Neuronal stem cell (in vitro differentiated cells): ENCODE measurements at regions not wholly inside any gene's neighbourhood (a gene's known extent, or its start where the extent isn't known, plus 50 kb on each side); places are given as distances from the start of the nearest gene placed in this dataset.
A peak's percentile ranks its signal among the peaks of the same experiment; 100 is the strongest.
"Not testable (repeated sequence)": the region's sequence is repeated elsewhere in the genome, so short reads cannot be mapped to it uniquely, and the experiment has no call there.

ENCODE experiments used
- DNase-seq: peaks from one replicate; pipeline ENCODE4 v3.0.0-alpha.2; 2013; ENCODE audit warnings: low spot score
- H2AFZ ChIP-seq: one replicate; pipeline ENCODE4 v1.6.1; 2013; ENCODE audit warnings: mild to moderate bottlenecking, low read length, inconsistent platforms
- H2AK5ac ChIP-seq: 2 replicates; pipeline ENCODE4 v1.6.1; 2013; ENCODE audit warnings: low read depth, mild to moderate bottlenecking, inconsistent platforms, low read length, moderate library complexity, mixed read lengths
- H2BK120ac ChIP-seq: 2 replicates; pipeline ENCODE4 v1.6.1; 2013; ENCODE audit warnings: low read depth, mild to moderate bottlenecking, inconsistent platforms, low read length, moderate library complexity, mixed read lengths
- H2BK12ac ChIP-seq: one replicate; pipeline ENCODE4 v1.6.1; 2013; ENCODE audit warnings: low read length, inconsistent platforms
- H2BK15ac ChIP-seq: 2 replicates; pipeline ENCODE4 v1.6.1; 2013; ENCODE audit warnings: mild to moderate bottlenecking, low read length, inconsistent platforms, mixed read lengths
- H2BK5ac ChIP-seq: one replicate; pipeline ENCODE4 v1.6.1; 2013; ENCODE audit warnings: inconsistent platforms, mild to moderate bottlenecking, low read length, moderate library complexity
- H3K14ac ChIP-seq: one replicate; pipeline ENCODE4 v1.6.1; 2013; ENCODE audit warnings: low read length, inconsistent platforms
- H3K18ac ChIP-seq: 2 replicates; pipeline ENCODE4 v1.6.1; 2013; ENCODE audit warnings: low read length, inconsistent platforms
- H3K23ac ChIP-seq: 2 replicates; pipeline ENCODE4 v1.6.1; 2013; ENCODE audit warnings: low read depth, mild to moderate bottlenecking, mixed read lengths, low read length, inconsistent platforms; ENCODE audit not compliant: poor library complexity
- H3K27ac ChIP-seq: replicated peaks from 3 replicates; pipeline ENCODE4 v1.5.1; 2013; ENCODE audit warnings: low read length, inconsistent platforms
- H3K27me3 ChIP-seq, 3 experiments: 2 replicates each; pipeline ENCODE4 v1.6.1; 2013; ENCODE audit warnings: low read length in 3 of 3, mild to moderate bottlenecking in 2 of 3, inconsistent platforms in 1 of 3, low read depth in 1 of 3, mixed read lengths in 1 of 3, moderate library complexity in 1 of 3; ENCODE audit not compliant: control insufficient read depth in 3 of 3, insufficient read depth in 3 of 3
- H3K36me3 ChIP-seq, 2 donors: replicated peaks in 1 of 2; 2 replicates each; pipeline ENCODE4 v1.6.1; 2013; ENCODE audit warnings: low read length in 2 of 2; ENCODE audit not compliant: control insufficient read depth in 2 of 2, insufficient read depth in 2 of 2
- H3K4ac ChIP-seq: 2 replicates; pipeline ENCODE4 v1.6.1; 2013; ENCODE audit warnings: inconsistent platforms, mild to moderate bottlenecking, low read length, moderate library complexity
- H3K4me1 ChIP-seq, 2 donors: 1 replicate in 1 of 2; 2 replicates in 1 of 2; pipeline ENCODE4 v1.6.1; 2013; ENCODE audit warnings: low read length in 2 of 2, low read depth in 1 of 2; ENCODE audit not compliant: control insufficient read depth in 2 of 2, insufficient read depth in 1 of 2
- H3K4me2 ChIP-seq: one replicate; pipeline ENCODE4 v1.6.1; 2013; ENCODE audit warnings: mild to moderate bottlenecking, low read length, inconsistent platforms; ENCODE audit not compliant: insufficient read depth, poor library complexity, severe bottlenecking
- H3K4me3 ChIP-seq, 2 donors: 2 replicates each; pipeline ENCODE4 v1.5.1; 2013; ENCODE audit warnings: low read length in 2 of 2, mild to moderate bottlenecking in 2 of 2, inconsistent platforms in 1 of 2, moderate library complexity in 1 of 2
- H3K79me1 ChIP-seq: one replicate; pipeline ENCODE4 v1.6.1; 2013; ENCODE audit warnings: low read depth, mild to moderate bottlenecking, inconsistent platforms, low read length, moderate library complexity
- H3K9ac ChIP-seq: one replicate; pipeline ENCODE4 v1.6.1; 2013; ENCODE audit warnings: mild to moderate bottlenecking, low read depth, low read length, inconsistent platforms; ENCODE audit not compliant: poor library complexity
- H3K9me3 ChIP-seq, 2 donors: replicated peaks in 1 of 2; 2 replicates each; pipeline versions ENCODE3 to v1.6.1; 2013; ENCODE audit warnings: low read length in 2 of 2, mild to moderate bottlenecking in 2 of 2, inconsistent platforms in 1 of 2, low read depth in 1 of 2, mixed read lengths in 1 of 2, moderate library complexity in 1 of 2; ENCODE audit not compliant: control insufficient read depth in 2 of 2, insufficient read depth in 1 of 2
- H4K8ac ChIP-seq: one replicate; pipeline ENCODE4 v1.6.1; 2013; ENCODE audit warnings: low read depth, mild to moderate bottlenecking, inconsistent platforms, low read length, moderate library complexity
- H4K91ac ChIP-seq: one replicate; pipeline ENCODE4 v1.6.1; 2013; ENCODE audit warnings: low read length, low read depth, mild to moderate bottlenecking, inconsistent platforms; ENCODE audit not compliant: poor library complexity
- WGBS, 2 donors: extraction: QIAGEN DNeasy Blood & Tissue Kit; methylation state at CpG; one replicate each; pipeline ENCODE4 v1.1.7; 2013; ENCODE audit warnings: missing lambda C conversion rate in 2 of 2, mixed read lengths in 1 of 2; ENCODE audit not compliant: insufficient read length in 2 of 2, insufficient replicate concordance in 1 of 2; ENCODE audit errors: extremely low coverage in 2 of 2; 5-methylcytosine and 5-hydroxymethylcytosine counted together

DNA sequence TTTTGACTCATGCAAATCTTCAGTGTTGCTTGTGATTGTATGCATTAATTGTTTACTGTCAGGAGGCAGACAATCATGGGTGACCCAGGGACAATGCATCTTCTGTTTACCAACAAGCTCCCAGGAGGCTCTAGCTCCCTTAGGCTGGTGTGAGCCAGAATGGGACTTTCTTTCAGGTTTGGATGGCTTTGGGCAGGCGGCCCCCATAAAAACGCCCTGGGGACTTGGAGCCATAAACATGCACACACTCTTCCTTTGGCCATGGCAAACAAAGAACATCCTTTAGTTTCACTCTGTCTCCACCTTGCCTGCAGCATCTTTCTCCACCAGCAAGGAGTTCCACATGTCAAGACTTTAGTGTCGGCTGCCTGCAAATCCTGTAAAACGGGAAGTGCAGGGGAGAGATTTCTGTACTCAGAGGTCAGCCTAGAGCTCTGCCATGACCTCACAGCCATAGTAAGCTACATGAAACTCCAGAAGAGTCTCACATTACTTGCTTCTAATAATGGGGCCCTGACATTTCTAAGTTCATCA is 127.6 kb downstream of the MAP3K7 start:
- Histone ChIP-seq H3K4me3 (no peak overlapping the region), H3K9me3 (peaks cover 6 to 22% of the 10 kb centered on the region in 2 donors), H2AK5ac (no peak overlapping the region), H2BK120ac (no peak overlapping the region), H3K9ac (no peak overlapping the region), H3K23ac (no peak overlapping the region), H2BK15ac (no peak overlapping the region), H2AFZ (peak overlapping the region; percentile 26), H3K27ac (no peak overlapping the region), H3K27me3 (no peaks in the 10 kb centered on the region), H3K18ac (no peak overlapping the region), H3K4ac (no peak overlapping the region), H2BK5ac (no peak overlapping the region), H4K91ac (no peak overlapping the region), H2BK12ac (no peak overlapping the region), H3K79me1 (no peaks in the 10 kb centered on the region), H3K36me3 (no peaks in the 10 kb centered on the region), H3K14ac (no peak overlapping the region), H3K4me2 (no peak overlapping the region), H3K4me1 (no peaks in the 10 kb centered on the region), H4K8ac (no peak overlapping the region)
- DNase-seq = no peak
- WGBS, 2 donors = no CpG with 5 or more reads among the region's 4 CpGs

DNA sequence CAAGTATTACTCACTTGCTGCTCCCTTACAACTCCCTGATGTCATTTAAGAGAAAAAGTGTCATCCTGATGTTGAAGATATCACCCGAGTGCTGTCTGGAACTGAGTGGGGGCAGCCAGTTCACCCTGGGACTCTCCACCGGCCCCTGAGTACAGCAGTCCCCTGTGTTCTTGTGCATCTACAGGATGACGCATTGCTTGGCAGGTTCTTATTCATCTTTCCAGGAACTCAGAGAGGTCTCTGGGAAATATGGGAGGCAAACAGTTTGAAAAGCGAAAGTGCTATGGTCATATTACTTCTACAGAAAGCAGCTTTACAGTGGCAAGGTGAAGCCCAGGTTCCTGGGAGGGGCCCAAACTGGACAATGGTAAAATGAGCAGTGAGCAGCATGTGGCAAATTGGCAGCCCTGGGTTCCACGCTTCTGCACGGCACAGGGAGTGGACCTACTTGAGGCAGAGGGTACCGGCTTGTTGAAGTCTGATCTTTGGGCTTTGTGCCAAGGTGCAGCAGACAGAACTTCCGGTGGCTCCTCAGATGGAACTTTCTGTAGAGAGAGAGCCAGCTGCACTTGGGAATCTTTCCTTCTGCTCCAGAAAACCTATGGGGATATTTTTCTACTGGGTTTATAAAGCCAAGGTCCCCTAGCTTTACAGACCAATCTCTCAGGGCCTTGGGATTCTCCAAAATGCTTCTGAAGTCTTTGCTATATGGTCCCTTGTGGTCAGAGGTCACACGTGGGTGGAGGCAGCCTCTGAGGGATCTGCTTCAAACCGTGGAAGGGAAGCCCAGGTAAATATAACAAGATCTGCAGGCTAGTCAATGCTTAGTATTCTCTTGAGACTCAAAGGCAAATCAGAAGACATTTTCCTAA is 128.3 kb downstream of the MAP3K7 start:
- no peak overlapping the region for H2BK5ac ChIP-seq
- DNase-seq = no peak
- no peak overlapping the region for H2BK15ac ChIP-seq

DNA sequence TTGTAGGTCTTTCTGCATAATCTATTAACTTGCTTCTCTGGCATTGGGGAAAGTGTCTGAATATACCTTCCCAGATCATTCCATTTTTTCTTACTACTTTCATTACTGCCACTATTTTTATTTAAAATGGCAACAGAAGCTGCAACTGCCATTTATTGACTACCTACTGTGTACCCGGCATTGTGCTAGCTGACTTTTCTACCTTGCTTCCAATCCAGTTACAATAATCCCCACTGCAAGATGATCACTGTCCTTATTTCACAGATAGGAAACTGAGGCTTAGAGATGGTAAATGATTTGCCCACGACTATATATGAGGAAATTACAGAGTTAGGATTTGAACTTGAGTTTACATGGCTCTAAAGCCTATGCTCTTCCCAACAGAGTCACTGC is 129.0 kb downstream of the MAP3K7 start:
- Histone ChIP-seq H3K4me3 (no peak overlapping the region), H2BK120ac (no peak overlapping the region), H2AK5ac (no peak overlapping the region), H3K4ac (no peak overlapping the region), H3K23ac (no peak overlapping the region), H2BK12ac (no peak overlapping the region), H3K9me3 (peaks cover 6 to 22% of the 10 kb centered on the region in 2 donors), H3K9ac (no peak overlapping the region), H2AFZ (no peak overlapping the region), H3K36me3 (no peaks in the 10 kb centered on the region), H4K8ac (no peak overlapping the region), H2BK5ac (no peak overlapping the region), H3K4me2 (no peak overlapping the region), H3K4me1 (no peaks in the 10 kb centered on the region), H3K27ac (no peak overlapping the region), H3K14ac (no peak overlapping the region), H2BK15ac (no peak overlapping the region), H3K18ac (no peak overlapping the region), H3K79me1 (no peaks in the 10 kb centered on the region), H3K27me3 (no peaks in the 10 kb centered on the region), H4K91ac (no peak overlapping the region)
- WGBS, 2 donors = no CpG with 5 or more reads among the region's 2 CpGs
- no peak for DNase-seq

More for the DNA sequence above, 128.3 kb downstream of the MAP3K7 start:
- Histone ChIP-seq H3K9ac (no peak overlapping the region), H3K4me2 (no peak overlapping the region), H3K36me3 (no peaks in the 10 kb centered on the region), H2BK120ac (no peak overlapping the region), H2AK5ac (no peak overlapping the region), H4K8ac (no peak overlapping the region), H3K27ac (no peak overlapping the region), H3K18ac (no peak overlapping the region), H3K4me3 (no peak overlapping the region), H3K27me3 (no peaks in the 10 kb centered on the region), H3K23ac (no peak overlapping the region), H3K14ac (no peak overlapping the region), H3K79me1 (no peaks in the 10 kb centered on the region), H2AFZ (no peak overlapping the region), H3K4me1 (no peaks in the 10 kb centered on the region), H3K9me3 (peaks cover 6 to 22% of the 10 kb centered on the region in 2 donors), H4K91ac (no peak overlapping the region), H3K4ac (no peak overlapping the region), H2BK12ac (no peak overlapping the region)
- WGBS, 2 donors = no CpG with 5 or more reads among the region's 10 CpGs

DNA sequence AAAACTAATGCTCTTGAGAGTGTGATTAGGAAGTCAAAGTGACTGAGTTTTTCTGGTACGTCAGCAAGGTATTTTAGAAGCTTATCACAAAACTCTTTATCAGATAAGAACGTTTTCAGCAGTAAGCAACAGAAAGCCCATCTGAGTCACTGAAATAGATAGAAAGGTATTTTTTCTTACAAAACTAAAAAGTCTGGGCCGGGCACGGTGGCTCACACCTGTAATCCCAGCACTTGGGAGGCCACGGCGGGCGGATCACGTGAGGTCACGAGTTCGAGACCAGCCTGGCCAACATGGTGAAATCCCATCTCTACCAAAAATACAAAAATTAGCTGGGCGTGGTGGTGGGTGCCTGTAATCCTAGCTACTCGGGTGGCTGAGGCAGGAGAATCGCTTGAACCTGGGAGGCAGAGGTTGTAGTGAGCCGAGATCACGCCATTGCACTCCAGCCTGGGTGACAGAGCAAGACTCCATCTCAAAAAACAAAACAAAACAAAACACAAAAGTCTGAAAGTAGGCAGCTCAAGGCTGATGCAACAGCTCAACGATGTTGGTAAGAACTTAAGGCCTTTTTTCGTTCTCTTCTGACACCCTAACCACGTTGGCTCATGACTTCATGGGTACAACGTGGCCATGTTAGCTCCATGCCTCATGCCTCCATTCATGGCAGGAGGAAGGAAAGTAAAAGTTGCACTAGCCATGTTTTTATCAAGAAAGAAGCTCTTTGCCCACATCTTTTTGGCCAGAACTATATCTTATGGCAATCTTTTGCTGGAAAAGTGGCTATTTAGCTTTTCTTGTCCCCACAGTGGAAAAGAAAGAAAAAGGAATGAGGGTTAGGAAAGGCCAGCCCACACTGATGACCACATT is 129.6 kb downstream of the MAP3K7 start:
- not testable (repeated sequence) for H2BK120ac ChIP-seq, DNase-seq, H2AFZ ChIP-seq, H3K14ac ChIP-seq, H3K4ac ChIP-seq, H2BK15ac ChIP-seq, H2BK5ac ChIP-seq, H3K27ac ChIP-seq, H4K8ac ChIP-seq, H2AK5ac ChIP-seq, H2BK12ac ChIP-seq, H4K91ac ChIP-seq, H3K18ac ChIP-seq, H3K4me3 ChIP-seq, H3K36me3 ChIP-seq, H3K4me1 ChIP-seq, H3K27me3 ChIP-seq, H3K4me2 ChIP-seq, H3K79me1 ChIP-seq, H3K9ac ChIP-seq, H3K23ac ChIP-seq
- WGBS, 2 donors = no CpG with 5 or more reads among the region's 19 CpGs
- peaks cover 6 to 22% of the 10 kb centered on the region in 2 donors for H3K9me3 ChIP-seq
